ENCODE measurements at regions not wholly inside any gene's neighbourhood (a gene's known extent, or its start where the extent isn't known, plus 50 kb on each side); places are given as distances from the start of the nearest gene placed in this dataset.

- no peak for DNase-seq
- intact Hi-C loops (cut with micrococcal nuclease), result no loop called here
- Mint-ChIP-seq H3K4me1 (ENCODE audit: low read depth) (no peaks in the 10 kb centered on the region), H3K27ac (no peak overlapping the region), H3K36me3 (ENCODE audit: low read depth) (no peaks in the 10 kb centered on the region), H3K27me3 (ENCODE audit: low read depth) (peaks cover 8% of the 10 kb centered on the region), H3K4me3 (no peak overlapping the region), H3K9me3 (no peaks in the 10 kb centered on the region)
- CTCF ChIA-PET, result interaction anchor here (1.2 kb wide), 1 partner anchor 15 kb away, joined by 3 read pairs; no protein-coding TSS in a partner anchor
Observed at GRCh38 chr2:13050764-13051163, 334.0 kb downstream of the TRIB2 start.

- CTCF ChIA-PET, result interaction anchor here (1.5 kb wide), 1 partner anchor 45 kb away, joined by 3 read pairs; no protein-coding TSS in a partner anchor
- Mint-ChIP-seq H3K4me1 (ENCODE audit: low read depth) (no peaks in the 10 kb centered on the region), H3K36me3 (ENCODE audit: low read depth) (no peaks in the 10 kb centered on the region), H3K27ac (no peak overlapping the region), H3K9me3 (no peaks in the 10 kb centered on the region), H3K4me3 (no peak overlapping the region), H3K27me3 (ENCODE audit: low read depth) (peaks cover 8% of the 10 kb centered on the region)
- intact Hi-C loops (cut with micrococcal nuclease), result no loop called here
- no peak for DNase-seq
Observed at GRCh38 chr2:13052547-13052946, 335.8 kb downstream of the TRIB2 start.

GRCh38 chr2:13056259-13056843 is 339.6 kb downstream of the TRIB2 start:
- CTCF ChIA-PET, result interaction anchor here (0.7 to 2.0 kb wide), 2 partner anchors 9 to 561 kb away, joined by 3 to 9 read pairs; no protein-coding TSS in a partner anchor
- H3K9me3 Mint-ChIP-seq, result no peaks in the 10 kb centered on the region

DNA sequence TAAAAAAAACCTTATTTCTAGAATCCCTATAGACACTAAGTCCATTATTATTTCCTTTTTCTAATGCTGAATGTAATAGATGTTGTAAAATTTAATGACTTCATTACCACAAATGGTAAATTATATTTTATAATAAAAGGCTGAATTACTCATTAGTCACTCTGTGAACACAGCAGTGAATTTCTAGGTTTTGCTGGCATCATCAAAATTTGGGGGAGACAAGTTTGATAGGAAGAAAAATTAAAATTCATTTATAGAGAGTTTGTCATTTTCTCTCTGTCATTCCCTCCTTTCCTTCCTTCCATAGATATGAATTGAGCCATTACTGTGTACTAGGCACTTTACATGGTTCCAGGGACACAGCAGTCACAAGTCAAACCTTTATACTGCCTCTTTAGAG is 340.9 kb downstream of the TRIB2 start:
- H3K4me3 Mint-ChIP-seq, result no peak overlapping the region
- no peaks in the 10 kb centered on the region for H3K36me3 Mint-ChIP-seq (ENCODE audit: low read depth)
- H3K27me3 Mint-ChIP-seq (ENCODE audit: low read depth), result peaks cover 8% of the 10 kb centered on the region
- no peak for DNase-seq
- no peaks in the 10 kb centered on the region for H3K4me1 Mint-ChIP-seq (ENCODE audit: low read depth)
- H3K27ac Mint-ChIP-seq, result no peak overlapping the region
- intact Hi-C loops (cut with micrococcal nuclease), result no loop called here
- no peaks in the 10 kb centered on the region for H3K9me3 Mint-ChIP-seq
- CTCF ChIA-PET, result no interaction called here

More at GRCh38 chr2:13056259-13056843, 339.6 kb downstream of the TRIB2 start:
- no peaks in the 10 kb centered on the region for H3K36me3 Mint-ChIP-seq (ENCODE audit: low read depth)
- no peak overlapping the region for H3K27ac Mint-ChIP-seq
- peaks cover 11% of the 10 kb centered on the region for H3K27me3 Mint-ChIP-seq (ENCODE audit: low read depth)
- H3K4me1 Mint-ChIP-seq (ENCODE audit: low read depth), result no peaks in the 10 kb centered on the region
- intact Hi-C loops (cut with micrococcal nuclease), result no loop called here
- H3K4me3 Mint-ChIP-seq, result no peak overlapping the region
- no peak for DNase-seq

GRCh38 chr2:13066676-13067075 is 349.9 kb downstream of the TRIB2 start:
- peaks cover 12% of the 10 kb centered on the region for H3K27me3 Mint-ChIP-seq (ENCODE audit: low read depth)
- H3K4me3 Mint-ChIP-seq, result no peak overlapping the region
- intact Hi-C loops (cut with micrococcal nuclease), result no loop called here
- no peak overlapping the region for H3K27ac Mint-ChIP-seq
- H3K4me1 Mint-ChIP-seq (ENCODE audit: low read depth), result no peaks in the 10 kb centered on the region
- H3K36me3 Mint-ChIP-seq (ENCODE audit: low read depth), result no peaks in the 10 kb centered on the region
- no peaks in the 10 kb centered on the region for H3K9me3 Mint-ChIP-seq
- CTCF ChIA-PET, result no interaction called here
- no peak for DNase-seq

DNA sequence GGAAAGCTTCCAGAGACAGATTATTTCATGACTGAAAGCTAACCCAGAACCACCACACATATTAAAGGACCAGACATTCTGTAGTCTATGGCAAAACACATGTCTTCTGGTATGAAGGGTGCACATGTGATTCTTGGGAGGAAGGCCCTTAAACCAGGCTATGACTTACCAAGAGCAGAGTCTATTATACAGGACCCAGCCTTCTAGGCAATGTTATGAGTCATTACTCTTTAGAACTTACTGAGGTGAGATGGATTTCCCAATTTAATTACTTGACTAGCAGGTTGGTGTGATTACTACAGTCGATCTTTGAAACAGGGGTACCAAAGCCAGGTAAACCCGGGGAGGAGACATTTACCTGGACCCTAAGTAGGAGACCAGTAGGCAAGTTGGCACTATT is 350.8 kb downstream of the TRIB2 start:
- intact Hi-C loops (cut with micrococcal nuclease), result no loop called here
- no peaks in the 10 kb centered on the region for H3K36me3 Mint-ChIP-seq (ENCODE audit: low read depth)
- no peak for DNase-seq
- peaks cover 13% of the 10 kb centered on the region for H3K27me3 Mint-ChIP-seq (ENCODE audit: low read depth)
- no peak overlapping the region for H3K4me3 Mint-ChIP-seq
- CTCF ChIA-PET, result no interaction called here
- H3K9me3 Mint-ChIP-seq, result no peaks in the 10 kb centered on the region
- no peak overlapping the region for H3K27ac Mint-ChIP-seq
- H3K4me1 Mint-ChIP-seq (ENCODE audit: low read depth), result no peaks in the 10 kb centered on the region

GRCh38 chr2:13089971-13090370 is 373.2 kb downstream of the TRIB2 start:
- CTCF ChIA-PET, result interaction anchor here (1.0 kb wide), 1 partner anchor 10 kb away, joined by 4 read pairs; no protein-coding TSS in a partner anchor
- intact Hi-C loops (cut with micrococcal nuclease), result no loop called here

GRCh38 chr2:13091455-13091854 is 374.7 kb downstream of the TRIB2 start:
- intact Hi-C loops (cut with micrococcal nuclease), result no loop called here
- H3K9me3 Mint-ChIP-seq, result no peaks in the 10 kb centered on the region
- CTCF ChIA-PET, result interaction anchor here (1.0 kb wide), 1 partner anchor 36 kb away, joined by 3 read pairs; no protein-coding TSS in a partner anchor
- no peak overlapping the region for H3K27ac Mint-ChIP-seq
- H3K4me1 Mint-ChIP-seq (ENCODE audit: low read depth), result no peaks in the 10 kb centered on the region
- H3K4me3 Mint-ChIP-seq, result no peak overlapping the region
- no peak for DNase-seq
- no peaks in the 10 kb centered on the region for H3K36me3 Mint-ChIP-seq (ENCODE audit: low read depth)
- H3K27me3 Mint-ChIP-seq (ENCODE audit: low read depth), result peaks cover 12% of the 10 kb centered on the region

More at GRCh38 chr2:13089971-13090370, 373.2 kb downstream of the TRIB2 start:
- no peaks in the 10 kb centered on the region for H3K36me3 Mint-ChIP-seq (ENCODE audit: low read depth)
- H3K4me3 Mint-ChIP-seq, result no peak overlapping the region
- no peaks in the 10 kb centered on the region for H3K4me1 Mint-ChIP-seq (ENCODE audit: low read depth)
- DNase-seq, result no peak
- no peaks in the 10 kb centered on the region for H3K9me3 Mint-ChIP-seq
- H3K27ac Mint-ChIP-seq, result no peak overlapping the region
- peaks cover 12% of the 10 kb centered on the region for H3K27me3 Mint-ChIP-seq (ENCODE audit: low read depth)

- Mint-ChIP-seq H3K27ac (no peak overlapping the region), H3K9me3 (no peaks in the 10 kb centered on the region), H3K4me3 (no peak overlapping the region), H3K36me3 (ENCODE audit: low read depth) (no peaks in the 10 kb centered on the region), H3K27me3 (ENCODE audit: low read depth) (peaks cover 10% of the 10 kb centered on the region), H3K4me1 (ENCODE audit: low read depth) (no peaks in the 10 kb centered on the region)
- intact Hi-C loops (cut with micrococcal nuclease), result no loop called here
- DNase-seq, result no peak
- CTCF ChIA-PET, result no interaction called here
Observed at GRCh38 chr2:13091861-13092378, 375.2 kb downstream of the TRIB2 start.

- CTCF ChIA-PET, result no interaction called here
- H3K36me3 Mint-ChIP-seq (ENCODE audit: low read depth), result no peaks in the 10 kb centered on the region
- intact Hi-C loops (cut with micrococcal nuclease), result no loop called here
- H3K27me3 Mint-ChIP-seq (ENCODE audit: low read depth), result peaks cover 19% of the 10 kb centered on the region
- H3K27ac Mint-ChIP-seq, result no peak overlapping the region
- no peak overlapping the region for H3K4me3 Mint-ChIP-seq
- DNase-seq, result no peak
- no peaks in the 10 kb centered on the region for H3K9me3 Mint-ChIP-seq
- no peaks in the 10 kb centered on the region for H3K4me1 Mint-ChIP-seq (ENCODE audit: low read depth)
Observed at GRCh38 chr2:13093416-13093991, 376.8 kb downstream of the TRIB2 start.

- intact Hi-C loops (cut with micrococcal nuclease), result no loop called here
Observed at GRCh38 chr2:13102397-13103063, 385.8 kb downstream of the TRIB2 start.

DNA sequence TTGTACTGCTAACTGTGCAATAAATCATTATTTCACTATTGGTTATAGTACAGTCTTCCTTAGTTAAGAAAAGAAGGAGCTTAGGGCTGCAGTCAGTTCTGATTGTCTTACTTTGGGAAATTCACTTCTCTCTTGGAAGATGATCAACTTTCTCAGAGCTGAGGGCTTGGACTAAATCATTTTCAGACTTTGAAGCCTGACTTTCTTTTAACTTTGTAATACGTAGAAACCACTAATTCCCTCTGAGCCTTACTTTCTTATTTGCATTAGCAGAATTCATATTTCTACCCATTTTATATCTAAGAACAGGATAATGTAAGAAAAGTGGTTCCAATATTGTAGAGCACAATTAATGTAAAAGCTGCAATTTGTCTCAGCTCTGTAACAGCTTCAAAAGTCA is 386.4 kb downstream of the TRIB2 start:
- intact Hi-C loops (cut with micrococcal nuclease), result no loop called here
- no peak for DNase-seq
- Mint-ChIP-seq H3K36me3 (ENCODE audit: low read depth) (no peaks in the 10 kb centered on the region), H3K27ac (no peak overlapping the region), H3K27me3 (ENCODE audit: low read depth) (peaks cover 23% of the 10 kb centered on the region), H3K4me1 (ENCODE audit: low read depth) (no peaks in the 10 kb centered on the region), H3K9me3 (peaks cover 5% of the 10 kb centered on the region), H3K4me3 (no peak overlapping the region)
- CTCF ChIA-PET, result no interaction called here

More at GRCh38 chr2:13102397-13103063, 385.8 kb downstream of the TRIB2 start:
- DNase-seq, result no peak
- Mint-ChIP-seq H3K27me3 (ENCODE audit: low read depth) (peaks cover 29% of the 10 kb centered on the region), H3K9me3 (peaks cover 5% of the 10 kb centered on the region), H3K27ac (no peak overlapping the region), H3K36me3 (ENCODE audit: low read depth) (no peaks in the 10 kb centered on the region), H3K4me1 (ENCODE audit: low read depth) (no peaks in the 10 kb centered on the region), H3K4me3 (no peak overlapping the region)
- CTCF ChIA-PET, result no interaction called here

Measured in activated naive CD4-positive, alpha-beta T cell treated with anti-CD3 and anti-CD28 coated beads for 36 hours (primary cell).